H9 (cell line): ENCODE measurements at regions not wholly inside any gene's neighbourhood (a gene's known extent, or its start where the extent isn't known, plus 50 kb on each side); places are given as distances from the start of the nearest gene placed in this dataset.

Experiments used
- DNase-seq: peaks from one replicate; pipeline ENCODE4 v3.0.0-alpha.2; 2017
- H2AFZ ChIP-seq: one replicate; pipeline ENCODE4 v1.6.1; 2013; ENCODE audit warnings: mild to moderate bottlenecking, low read length, control low read depth, moderate library complexity
- H2AK5ac ChIP-seq: 2 replicates; pipeline ENCODE4 v1.6.1; 2013; ENCODE audit warnings: low read length, control low read depth, mixed read lengths; ENCODE audit not compliant: insufficient read length
- H2BK120ac ChIP-seq: one replicate; pipeline ENCODE4 v1.6.1; 2013; ENCODE audit warnings: low read depth, mild to moderate bottlenecking, low read length, control low read depth, inconsistent platforms; ENCODE audit not compliant: poor library complexity, severe bottlenecking
- H2BK12ac ChIP-seq: 2 replicates; pipeline ENCODE4 v1.6.1; 2013; ENCODE audit warnings: low read length, control low read depth, mixed read lengths, low read depth; ENCODE audit not compliant: insufficient read length
- H2BK15ac ChIP-seq: 2 replicates; pipeline ENCODE4 v1.6.1; 2013; ENCODE audit warnings: low read depth, low read length, control low read depth
- H2BK20ac ChIP-seq: one replicate; pipeline ENCODE4 v1.6.1; 2013; ENCODE audit warnings: low read depth, mild to moderate bottlenecking, low read length, control low read depth, inconsistent platforms; ENCODE audit not compliant: poor library complexity, severe bottlenecking
- H2BK5ac ChIP-seq: 2 replicates; pipeline ENCODE4 v1.6.1; 2013; ENCODE audit warnings: low read length, control low read depth, mixed read lengths; ENCODE audit not compliant: insufficient read length
- H3K14ac ChIP-seq: 2 replicates; pipeline ENCODE4 v1.6.1; 2013; ENCODE audit warnings: low read length, control low read depth; ENCODE audit not compliant: insufficient read depth
- H3K18ac ChIP-seq: 2 replicates; pipeline ENCODE4 v1.6.1; 2013; ENCODE audit warnings: low read depth, mild to moderate bottlenecking, mixed read lengths, low read length, control low read depth; ENCODE audit not compliant: insufficient read length
- H3K23ac ChIP-seq: 2 replicates; pipeline ENCODE4 v1.6.1; 2013; ENCODE audit warnings: low read length, control low read depth, mixed read lengths, low read depth; ENCODE audit not compliant: insufficient read length
- H3K23me2 ChIP-seq: 2 replicates; pipeline ENCODE4 v1.6.1; 2013; ENCODE audit warnings: low read depth, mild to moderate bottlenecking, mixed read lengths, low read length, control low read depth; ENCODE audit not compliant: insufficient read length, poor library complexity, severe bottlenecking
- H3K27ac ChIP-seq: 2 replicates; pipeline ENCODE4 v1.5.1; 2013; ENCODE audit warnings: low read length, control low read depth, mixed read lengths, low read depth; ENCODE audit not compliant: insufficient read length
- H3K27me3 ChIP-seq: 2 replicates; pipeline ENCODE4 v1.6.1; 2013; ENCODE audit warnings: low read length, control low read depth, inconsistent platforms; ENCODE audit not compliant: insufficient read depth
- H3K4ac ChIP-seq: 2 replicates; pipeline ENCODE4 v1.6.1; 2013; ENCODE audit warnings: low read depth, mild to moderate bottlenecking, control low read depth, inconsistent platforms, low read length, moderate library complexity
- H3K4me1 ChIP-seq: 2 replicates; pipeline ENCODE4 v1.6.1; 2013; ENCODE audit warnings: low read length, control low read depth, inconsistent platforms; ENCODE audit not compliant: insufficient read depth
- H3K4me2 ChIP-seq: 2 replicates; pipeline ENCODE4 v1.6.1; 2013; ENCODE audit warnings: low read length, control low read depth, mixed read lengths; ENCODE audit not compliant: insufficient read length, insufficient read depth
- H3K56ac ChIP-seq: 2 replicates; pipeline ENCODE4 v1.6.1; 2013; ENCODE audit warnings: low read depth, mild to moderate bottlenecking, mixed read lengths, low read length, control low read depth; ENCODE audit not compliant: insufficient read length
- H3K79me1 ChIP-seq: 2 replicates; pipeline ENCODE4 v1.6.1; 2013; ENCODE audit warnings: low read depth, mild to moderate bottlenecking, moderate library complexity, low read length, control low read depth, inconsistent platforms; ENCODE audit not compliant: insufficient read depth, poor library complexity, severe bottlenecking
- H3K79me2 ChIP-seq: 2 replicates; pipeline ENCODE4 v1.6.1; 2013; ENCODE audit warnings: low read length, control low read depth, inconsistent platforms; ENCODE audit not compliant: insufficient read depth
- H3K9ac ChIP-seq: 2 replicates; pipeline ENCODE4 v1.6.1; 2013; ENCODE audit warnings: low read length, control low read depth, mixed read lengths; ENCODE audit not compliant: insufficient read length; ENCODE audit errors: extremely low read depth
- H3K9me3 ChIP-seq: one replicate; pipeline ENCODE4 v1.6.1; 2013; ENCODE audit warnings: low read depth, low read length, inconsistent platforms; ENCODE audit not compliant: control insufficient read depth
- H3T11ph ChIP-seq: one replicate; pipeline ENCODE4 v1.6.1; 2013; ENCODE audit warnings: mild to moderate bottlenecking, low read length, control low read depth, inconsistent platforms
- H4K20me1 ChIP-seq: one replicate; pipeline ENCODE4 v1.6.1; 2013; ENCODE audit not compliant: control insufficient read depth, insufficient read length, insufficient read depth
- H4K5ac ChIP-seq: 2 replicates; pipeline ENCODE4 v1.6.1; 2013; ENCODE audit warnings: low read depth, mild to moderate bottlenecking, mixed read lengths, low read length, control low read depth; ENCODE audit not compliant: insufficient read length
- H4K8ac ChIP-seq: replicated peaks from 2 replicates; pipeline ENCODE4 v1.6.1; 2013; ENCODE audit warnings: low read length, control low read depth, mixed read lengths, low read depth; ENCODE audit not compliant: insufficient read length
- H4K91ac ChIP-seq: 2 replicates; pipeline ENCODE4 v1.6.1; 2013; ENCODE audit warnings: low read depth, mild to moderate bottlenecking, moderate library complexity, mixed read lengths, low read length, control low read depth; ENCODE audit not compliant: insufficient read length
- H3K27ac Mint-ChIP-seq, 3 experiments: 2 replicates in 2 of 3; 3 replicates in 1 of 3; pipeline ENCODE4 v1.8.0; 2020 to 2021; ENCODE audit warnings: mixed read lengths in 3 of 3, mild to moderate bottlenecking in 1 of 3, moderate library complexity in 1 of 3
- H3K27me3 Mint-ChIP-seq: 2 replicates; pipeline ENCODE4 v1.8.0; 2021; ENCODE audit warnings: low read depth, mild to moderate bottlenecking, moderate library complexity, mixed read lengths
- H3K36me3 Mint-ChIP-seq, 3 experiments: 2 replicates in 2 of 3; 3 replicates in 1 of 3; pipeline ENCODE4 v1.8.0; 2020 to 2021; ENCODE audit warnings: low read depth in 3 of 3, mixed read lengths in 3 of 3; ENCODE audit not compliant: insufficient read depth in 1 of 3
- H3K4me1 Mint-ChIP-seq, 2 experiments: 2 replicates each; pipeline ENCODE4 v1.8.0; 2020; ENCODE audit warnings: mixed read lengths in 2 of 2
- H3K4me3 Mint-ChIP-seq, 2 experiments: 2 replicates in 1 of 2; 3 replicates in 1 of 2; pipeline ENCODE4 v1.8.0; 2020 to 2021; ENCODE audit warnings: mild to moderate bottlenecking in 2 of 2, mixed read lengths in 2 of 2, moderate library complexity in 1 of 2
- H3K9me3 Mint-ChIP-seq, 2 experiments: 2 replicates in 1 of 2; 3 replicates in 1 of 2; pipeline ENCODE4 v1.8.0; 2020; ENCODE audit warnings: mild to moderate bottlenecking in 2 of 2, mixed read lengths in 2 of 2, moderate library complexity in 1 of 2
- CTCF ChIP-seq: fragments of 200-600 bp; sonication (generic); conservative IDR thresholded peaks from 3 replicates; pipeline ENCODE4 v1.8.0; 2021; ENCODE audit warnings: antibody characterized with exemption, mild to moderate bottlenecking
- WGBS: extraction: QIAGEN DNeasy Blood & Tissue Kit; methylation state at CpG from one replicate; pipeline ENCODE4 v1.1.7; 2013; ENCODE audit warnings: missing lambda C conversion rate, low lambda C conversion rate, mixed read lengths; ENCODE audit not compliant: insufficient read length; ENCODE audit errors: extremely low coverage; 5-methylcytosine and 5-hydroxymethylcytosine counted together

- Histone ChIP-seq H3K9me3 (no peaks in the 10 kb centered on the region), H3K27ac (no peak overlapping the region), H3T11ph (no peak overlapping the region), H4K20me1 (no peaks in the 10 kb centered on the region), H2BK20ac (no peak overlapping the region), H3K4me1 (no peaks in the 10 kb centered on the region), H4K8ac (no peak overlapping the region), H3K23me2 (no peaks in the 10 kb centered on the region), H2BK5ac (no peak overlapping the region), H3K79me2 (no peaks in the 10 kb centered on the region), H3K4ac (no peak overlapping the region), H3K23ac (no peak overlapping the region), H4K91ac (no peak overlapping the region), H2BK12ac (no peak overlapping the region), H4K5ac (no peak overlapping the region), H3K18ac (no peak overlapping the region), H2AFZ (no peak overlapping the region), H2BK15ac (no peak overlapping the region), H2BK120ac (no peak overlapping the region), H3K4me2 (no peak overlapping the region), H3K9ac (no peak overlapping the region), H3K27me3 (no peaks in the 10 kb centered on the region), H3K79me1 (no peaks in the 10 kb centered on the region), H3K56ac (no peak overlapping the region), H3K14ac (no peak overlapping the region), H2AK5ac (no peak overlapping the region)
- no peaks in the 10 kb centered on the region for H3K27me3 Mint-ChIP-seq
- no peak for TF ChIP-seq CTCF
- no peaks in the 10 kb centered on the region for H3K36me3 Mint-ChIP-seq
- WGBS: no CpG with 5 or more reads among the region's 2 CpGs
- H3K9me3 Mint-ChIP-seq: no peaks in the 10 kb centered on the region
- H3K4me3 Mint-ChIP-seq: no peak overlapping the region
- peaks cover 6 to 8% of the 10 kb centered on the region in 2 experiments for H3K4me1 Mint-ChIP-seq
- H3K27ac Mint-ChIP-seq: no peak overlapping the region
- no peak for DNase-seq
Observed at GRCh38 chr2:191545361-191545760, 132.6 kb upstream of the NABP1 start.
